LNCAP (cell line): ENCODE measurements at regions not wholly inside any gene's neighbourhood (a gene's known extent, or its start where the extent isn't known, plus 50 kb on each side); places are given as distances from the start of the nearest gene placed in this dataset.

Experiments used
- CTCF ChIP-seq: fragments of 450-650 bp; IDR thresholded peaks from 2 replicates; pipeline ENCODE4 v1.5.1; 2017; ENCODE audit warnings: mild to moderate bottlenecking

DNA sequence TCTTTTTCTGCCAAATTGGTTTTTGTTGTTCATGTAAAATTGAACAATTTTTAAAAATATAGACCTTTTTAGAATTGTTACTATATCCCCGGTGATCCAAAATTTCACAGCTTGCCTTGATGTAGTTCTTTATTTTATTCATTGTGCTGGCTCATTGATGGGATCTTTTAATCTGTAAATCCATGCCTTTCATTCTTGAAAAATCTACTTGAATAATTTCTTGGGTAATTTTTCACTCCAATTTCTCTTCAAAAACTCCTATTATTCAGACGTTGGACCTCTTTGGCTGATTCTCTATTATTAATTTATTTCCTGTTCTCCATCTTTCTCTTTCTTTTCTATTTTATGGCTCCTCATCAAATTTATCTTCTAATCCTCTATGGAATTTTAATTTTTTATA is 476.1 kb upstream of the CITED2 start:
- TF ChIP-seq CTCF = no peak

DNA sequence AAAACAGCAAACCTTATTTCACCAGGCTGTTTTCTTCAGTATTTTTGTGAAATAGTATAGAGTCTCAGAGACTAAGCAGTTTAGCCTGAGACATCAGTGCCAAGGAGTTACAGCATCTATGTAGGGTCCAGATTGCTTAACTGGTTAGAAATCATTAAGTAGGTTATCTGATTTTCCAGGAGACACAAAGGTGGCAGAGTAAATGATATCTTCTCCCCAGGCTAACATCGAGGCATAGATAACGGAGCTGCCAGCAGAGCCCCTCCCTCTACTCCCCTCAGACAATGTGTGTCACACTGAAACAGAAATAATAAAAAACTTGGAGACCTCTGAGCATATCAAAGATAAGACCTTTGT is 473.0 kb upstream of the CITED2 start:
- no peak for TF ChIP-seq CTCF

DNA sequence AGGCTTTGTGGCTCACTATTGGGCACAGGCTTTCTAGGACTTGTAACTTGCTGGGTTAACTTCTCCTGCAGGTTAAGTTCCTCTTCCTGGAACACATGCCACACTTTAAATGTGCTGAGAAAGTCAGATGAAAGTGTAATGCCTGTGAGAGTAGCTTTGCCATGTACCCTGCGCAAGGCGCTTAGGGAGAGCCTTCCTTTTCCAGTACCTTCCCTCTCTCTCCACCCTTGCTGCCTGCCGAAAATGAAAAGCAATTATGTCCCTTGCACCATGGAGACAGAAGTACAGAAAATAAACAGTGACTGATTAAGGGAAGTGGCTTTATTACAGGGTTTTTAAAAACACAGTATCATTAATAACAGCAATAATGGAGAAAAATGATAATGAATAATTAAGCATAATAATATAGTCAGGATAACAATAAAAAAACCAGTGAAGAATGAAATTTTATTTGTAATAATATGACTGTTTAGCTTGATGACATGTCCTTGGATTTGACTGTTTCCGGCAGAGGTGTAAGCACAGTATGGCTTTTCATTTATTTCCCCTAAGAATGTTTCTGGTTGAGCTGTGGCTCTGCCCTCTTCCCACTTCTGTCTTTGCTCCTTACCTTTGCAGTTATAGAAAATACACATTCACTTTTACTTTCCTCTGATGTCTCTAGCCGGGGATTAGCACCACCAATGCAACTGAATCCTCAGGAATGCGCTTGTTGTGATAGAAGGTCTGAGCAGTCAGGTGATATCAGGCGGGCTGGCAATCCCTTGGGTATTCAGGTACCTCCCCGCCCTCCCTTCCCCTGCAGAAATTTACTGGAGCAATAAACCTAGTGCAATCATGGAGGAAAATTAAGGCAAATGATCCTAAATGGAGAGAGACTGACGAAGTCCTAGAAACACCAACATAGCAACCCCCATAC is 472.3 kb upstream of the CITED2 start:
- no peak for TF ChIP-seq CTCF

DNA sequence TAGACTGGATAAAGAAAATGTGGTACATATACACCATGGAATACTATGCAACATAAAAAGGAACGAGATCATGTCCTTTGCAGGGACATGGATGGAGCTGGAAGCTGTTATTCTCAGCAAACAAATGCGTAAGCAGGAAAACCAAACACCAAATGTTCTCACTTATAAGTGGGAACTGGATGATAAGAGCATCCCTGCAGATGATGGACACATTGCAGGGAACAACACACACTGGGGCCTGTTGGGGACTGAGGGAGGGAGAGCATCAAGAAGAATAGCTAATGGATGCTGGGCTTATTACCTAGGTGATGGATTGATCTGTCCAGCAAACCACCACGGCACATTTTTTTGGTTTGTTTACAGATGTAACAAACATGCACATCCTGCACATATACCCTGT is 470.5 kb upstream of the CITED2 start:
- no peak for TF ChIP-seq CTCF

DNA sequence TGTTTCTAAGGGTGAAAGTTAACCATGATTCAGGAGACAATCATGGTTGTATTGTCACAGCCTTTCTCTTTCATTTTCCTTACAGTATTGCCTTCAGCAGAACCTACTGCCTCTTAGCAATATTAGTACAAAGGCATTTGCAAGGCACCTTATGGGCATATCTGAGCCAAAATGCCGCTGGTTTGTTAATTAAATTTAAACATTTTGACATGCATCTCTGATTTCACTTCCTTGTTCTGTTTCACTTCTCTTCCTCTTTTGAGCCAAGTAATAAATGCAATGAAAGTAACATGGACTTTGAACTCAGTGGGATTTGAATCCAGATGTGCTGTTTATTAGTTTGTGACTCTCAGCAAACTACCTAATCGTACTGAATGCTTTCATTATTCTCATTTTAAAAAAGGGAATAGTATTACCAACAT is 467.4 kb upstream of the CITED2 start:
- no peak for TF ChIP-seq CTCF

GRCh38 chr6:139839506-139840156 is 465.2 kb upstream of the CITED2 start:
- TF ChIP-seq CTCF = no peak

DNA sequence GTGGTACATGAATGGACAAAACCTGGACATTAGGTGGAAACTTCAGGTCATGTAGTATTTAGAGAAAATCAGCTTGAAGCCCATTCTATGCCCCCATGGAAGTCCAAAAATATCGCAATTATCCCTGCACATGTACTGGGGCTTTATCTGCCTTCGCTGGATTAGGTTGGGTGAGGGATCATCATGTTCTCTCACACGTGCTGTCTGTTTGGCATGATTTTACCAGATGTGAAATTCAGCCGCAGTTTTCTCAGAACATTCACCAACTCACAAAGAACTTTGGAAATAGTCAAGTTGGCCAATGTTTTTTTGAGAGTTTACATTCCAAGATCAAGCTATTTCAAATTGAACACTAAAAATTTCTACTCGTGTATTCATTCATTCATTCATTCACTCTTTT is 459.8 kb upstream of the CITED2 start:
- no peak for TF ChIP-seq CTCF
